HepG2 (cell line): ENCODE measurements at regions not wholly inside any gene's neighbourhood (a gene's known extent, or its start where the extent isn't known, plus 50 kb on each side); places are given as distances from the start of the nearest gene placed in this dataset.

Source experiments
- ATAC-seq: fragments of 200-7000 bp; cut with Tn5 transposase; 3 replicates; pipeline ENCODE4 v1.9.1; 2020; ENCODE audit warnings: mild to moderate bottlenecking, moderate library complexity
- BruUV-seq: library from RNA; stranded (reverse); fragments of 400-500 nt; replicated peaks from 2 replicates; lab custom pipeline; 2021; lab: Mats Ljungman, UMichigan
- CTCF ChIA-PET: fragments of 300-600 bp; formaldehyde crosslinking; extraction: SDS; loops from one replicate; lab custom pipeline; 2021; ENCODE audit warnings: low total read pairs, inconsistent platforms, low intra/inter-chr PET ratio; lab: Yijun Ruan, JAX
- POLR2A ChIA-PET: fragments of 350-600 bp; sonication (Branson Sonifier 250); formaldehyde crosslinking; loops from one replicate; lab custom pipeline; 2020; ENCODE audit warnings: antibody characterized with exemption, inconsistent platforms; lab: Yijun Ruan, JAX
- DNase-seq: peaks from one replicate; pipeline ENCODE4 v3.0.0-alpha.2; 2015; ENCODE audit warnings: low spot score
- FAIRE-seq: peaks from 3 replicates; lab custom pipeline; 2011; peaks lifted over from hg19 to GRCh38; lab: Jason Lieb, UNC
- H2AFZ ChIP-seq: one replicate; pipeline ENCODE4 v1.6.1; 2011; ENCODE audit warnings: low read length, inconsistent platforms
- H3K27ac ChIP-seq: fragments of 300-600 bp; 3 replicates; pipeline ENCODE4 v1.8.0; 2011; ENCODE audit warnings: mixed run types, mild to moderate bottlenecking, mixed read lengths, low read length, inconsistent platforms; ENCODE audit not compliant: insufficient read depth; ENCODE audit errors: extremely low read length
- H3K27me3 ChIP-seq, 2 experiments: fragments of 200-600 bp in 1 of 2; 2 replicates in 1 of 2; 3 replicates in 1 of 2; pipeline versions ENCODE4 v1.6.0 to v1.8.0; 2011; ENCODE audit warnings: low read length in 2 of 2, mild to moderate bottlenecking in 2 of 2, moderate library complexity in 2 of 2, inconsistent platforms in 1 of 2; ENCODE audit not compliant: insufficient read depth in 2 of 2, control insufficient read depth in 1 of 2
- H3K36me3 ChIP-seq, 2 experiments: fragments of 200-600 bp in 1 of 2; replicated peaks in 1 of 2; 2 replicates in 1 of 2; 3 replicates in 1 of 2; pipeline versions ENCODE4 v1.5.1 to v1.8.0; 2011; ENCODE audit warnings: low read length in 2 of 2, inconsistent platforms in 1 of 2; ENCODE audit not compliant: insufficient read depth in 2 of 2, control insufficient read depth in 1 of 2
- H3K4me1 ChIP-seq: 2 replicates; pipeline ENCODE4 v1.5.1; 2012; ENCODE audit warnings: low read length, inconsistent platforms; ENCODE audit not compliant: insufficient read depth
- H3K4me2 ChIP-seq: 2 replicates; pipeline ENCODE4 v1.6.0; 2011; ENCODE audit warnings: low read depth, low read length, inconsistent platforms
- H3K4me3 ChIP-seq, 3 experiments: fragments of 200-600 bp in 1 of 3; sonication (generic), shearing (Covaris generic) in 1 of 3; replicated peaks in 1 of 3; 2 replicates each; pipeline ENCODE4 v1.5.1; 2011 to 2016; ENCODE audit warnings: low read length in 3 of 3, inconsistent platforms in 2 of 3, low read depth in 2 of 3, mild to moderate bottlenecking in 2 of 3, control low read depth in 1 of 3, mixed read lengths in 1 of 3; ENCODE audit not compliant: insufficient read depth in 1 of 3
- H3K79me2 ChIP-seq: one replicate; pipeline ENCODE4 v1.6.1; 2011; ENCODE audit warnings: low read length, inconsistent platforms; ENCODE audit not compliant: insufficient read depth
- H3K9ac ChIP-seq: 2 replicates; pipeline ENCODE4 v1.6.0; 2011; ENCODE audit warnings: mild to moderate bottlenecking, low read depth, low read length, inconsistent platforms; ENCODE audit not compliant: insufficient read depth
- H3K9me3 ChIP-seq: 2 replicates; pipeline ENCODE4 v1.5.1; 2012; ENCODE audit warnings: mild to moderate bottlenecking, low read length
- H4K20me1 ChIP-seq: 2 replicates; pipeline ENCODE4 v1.6.0; 2011; ENCODE audit warnings: inconsistent platforms, mild to moderate bottlenecking, low read length, moderate library complexity; ENCODE audit not compliant: insufficient read depth
- HDAC2 ChIP-seq: sonication (generic); formaldehyde crosslinking; IDR thresholded peaks from 2 replicates; pipeline ENCODE4 v1.4.0; 2020; ENCODE audit warnings: missing genetic modification reagents
- HNF1A ChIP-seq, 2 experiments: sonication (generic) in 1 of 2; formaldehyde crosslinking in 1 of 2; IDR thresholded peaks; 2 replicates each; pipeline versions ENCODE4 v1.4.0 to v1.6.1; 2016 to 2020; ENCODE audit warnings: borderline replicate concordance in 1 of 2, low read depth in 1 of 2, mild to moderate bottlenecking in 1 of 2, missing genetic modification reagents in 1 of 2
- HNF1B ChIP-seq: sonication (generic); formaldehyde crosslinking; IDR thresholded peaks from 2 replicates; pipeline ENCODE4 v1.5.1; 2020; ENCODE audit warnings: mild to moderate bottlenecking, moderate library complexity, missing genetic modification reagents
- MAX ChIP-seq: IDR thresholded peaks from 2 replicates; pipeline ENCODE4 v1.6.1; 2012; ENCODE audit warnings: inconsistent platforms
- RFX3 ChIP-seq: IDR thresholded peaks from 2 replicates; pipeline ENCODE4 v1.6.1; 2016; ENCODE audit warnings: missing biosample characterization, missing genetic modification reagents
- ZNF501 ChIP-seq: sonication (generic); formaldehyde crosslinking; IDR thresholded peaks from 2 replicates; pipeline ENCODE4 v1.5.1; 2020; ENCODE audit warnings: mild to moderate bottlenecking, moderate library complexity, missing genetic modification reagents
- WGBS: methylation state at CpG from one replicate; pipeline ENCODE4 v1.1.6; 2017; ENCODE audit warnings: low lambda C conversion rate; 5-methylcytosine and 5-hydroxymethylcytosine counted together
- in situ Hi-C: cut with HindIII; loops from 2 replicates; pipeline ENCODE4 v1.10.0; 2017; ENCODE audit warnings: low pct_unique_long_range_greater_than_20kb; ENCODE audit not compliant: extremely low pct_ligation_motif_present
- intact Hi-C: fragments of 100-400 bp; cut with micrococcal nuclease; formaldehyde crosslinking; loops from one replicate; pipeline ENCODE4 v1.10.0; 2022; ENCODE audit not compliant: unreplicated experiment

- CTCF ChIA-PET = no interaction called here
- peak; percentile 12 for DNase-seq
- no peak for TF ChIP-seq HDAC2
- TF ChIP-seq RFX3 (CRISPR knock-in tag) = no peak
- peak; percentile 55 for TF ChIP-seq HNF1A (IDR thresholded peaks at IDR 0.05; ENCODE audit: low read depth)
- TF ChIP-seq HNF1A (CRISPR knock-in tag; IDR thresholded peaks at IDR 0.05; ENCODE audit: borderline replicate concordance) = no peak
- TF ChIP-seq MAX = peak; percentile 32; the same call in 1 of the 2 replicates
- TF ChIP-seq ZNF501 (CRISPR knock-in tag) = 0 out of 2 replicates have a peak, but pooled peaks have one; percentile 45
- TF ChIP-seq HNF1B = 0 out of 2 replicates have a peak, but pooled peaks have one; percentile 21
- no peaks in the 10 kb centered on the region for H3K36me3 ChIP-seq
- H3K4me3 ChIP-seq = no peak overlapping the region
- no peaks in the 10 kb centered on the region for H3K79me2 ChIP-seq
- H3K27me3 ChIP-seq = no peaks in the 10 kb centered on the region
- H2AFZ ChIP-seq = no peak overlapping the region
- no peaks in the 10 kb centered on the region for H4K20me1 ChIP-seq
- BruUV-seq = no TSS peak
- ATAC-seq = peak; percentile 85
- POLR2A ChIA-PET = no interaction called here
- H3K9ac ChIP-seq = no peak overlapping the region
- no peak overlapping the region for H3K4me2 ChIP-seq
- in situ Hi-C loops (no loop called here), intact Hi-C loops (no loop called here)
- H3K9me3 ChIP-seq = no peaks in the 10 kb centered on the region
- WGBS = 13% methylated on average over 2 of the region's 2 CpGs
- peaks cover 13% of the 10 kb centered on the region for H3K4me1 ChIP-seq
- FAIRE-seq = no peak
- H3K27ac ChIP-seq = no peak overlapping the region
Measured at GRCh38 chr2:66846887-66847286, 412.0 kb downstream of the MEIS1 start.
